ENCODE measurements at regions not wholly inside any gene's neighbourhood (a gene's known extent, or its start where the extent isn't known, plus 50 kb on each side); places are given as distances from the start of the nearest gene placed in this dataset.
"Not testable (repeated sequence)": the region's sequence is repeated elsewhere in the genome, so short reads cannot be mapped to it uniquely, and the experiment has no call there.

DNA sequence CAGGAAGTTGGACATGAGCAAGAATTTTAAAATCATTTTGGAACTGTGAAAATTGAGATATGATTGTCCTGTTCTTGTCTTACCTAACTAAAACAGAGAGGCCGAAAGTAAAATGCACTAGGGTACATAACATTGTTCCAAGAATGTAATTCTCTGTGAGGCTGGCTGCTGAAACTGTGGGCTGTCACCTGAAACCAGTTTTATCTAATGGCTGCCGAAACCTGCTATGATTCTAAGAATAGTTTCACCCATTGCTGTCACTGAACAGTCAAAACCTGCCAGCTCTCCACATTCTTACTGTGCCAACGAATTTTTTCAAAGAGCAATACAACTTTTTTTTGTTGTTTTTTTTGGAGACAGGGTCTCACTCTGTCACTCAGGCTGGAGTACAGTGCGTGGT is 119.3 kb upstream of the ZSWIM2 start:
- no peaks in the 10 kb centered on the region for H3K36me3 Mint-ChIP-seq (ENCODE audit: low read depth, unreplicated experiment)
- Histone ChIP-seq H3K4me1 (ENCODE audit: insufficient read depth, low read length) (no peaks in the 10 kb centered on the region), H3K9ac (ENCODE audit: low read length) (no peak overlapping the region), H3K36me3 (ENCODE audit: insufficient read depth, low read length) (no peaks in the 10 kb centered on the region), H3K27me3 (ENCODE audit: insufficient read depth, low read length) (no peaks in the 10 kb centered on the region), H3K9me3 (ENCODE audit: insufficient read depth, low read depth, low read length) (no peaks in the 10 kb centered on the region), H2AFZ (ENCODE audit: low read depth, low read length) (no peak overlapping the region), H4K20me1 (ENCODE audit: insufficient read depth, low read length) (no peaks in the 10 kb centered on the region), H3K4me3 (ENCODE audit: insufficient read depth, low read depth, low read length) (no peak overlapping the region), H3K79me2 (ENCODE audit: insufficient read depth, low read length) (no peaks in the 10 kb centered on the region), H3K27ac (ENCODE audit: low read depth, low read length) (no peak overlapping the region), H3K4me2 (ENCODE audit: low read length) (no peak overlapping the region)
- H3K9me3 Mint-ChIP-seq (ENCODE audit: unreplicated experiment) = no peaks in the 10 kb centered on the region
- no peak for FAIRE-seq
- no peak for TF ChIP-seq EZH2 (IDR thresholded peaks at IDR 0.05; ENCODE audit: insufficient read depth, low read length)
- TF ChIP-seq, protein P1, sequence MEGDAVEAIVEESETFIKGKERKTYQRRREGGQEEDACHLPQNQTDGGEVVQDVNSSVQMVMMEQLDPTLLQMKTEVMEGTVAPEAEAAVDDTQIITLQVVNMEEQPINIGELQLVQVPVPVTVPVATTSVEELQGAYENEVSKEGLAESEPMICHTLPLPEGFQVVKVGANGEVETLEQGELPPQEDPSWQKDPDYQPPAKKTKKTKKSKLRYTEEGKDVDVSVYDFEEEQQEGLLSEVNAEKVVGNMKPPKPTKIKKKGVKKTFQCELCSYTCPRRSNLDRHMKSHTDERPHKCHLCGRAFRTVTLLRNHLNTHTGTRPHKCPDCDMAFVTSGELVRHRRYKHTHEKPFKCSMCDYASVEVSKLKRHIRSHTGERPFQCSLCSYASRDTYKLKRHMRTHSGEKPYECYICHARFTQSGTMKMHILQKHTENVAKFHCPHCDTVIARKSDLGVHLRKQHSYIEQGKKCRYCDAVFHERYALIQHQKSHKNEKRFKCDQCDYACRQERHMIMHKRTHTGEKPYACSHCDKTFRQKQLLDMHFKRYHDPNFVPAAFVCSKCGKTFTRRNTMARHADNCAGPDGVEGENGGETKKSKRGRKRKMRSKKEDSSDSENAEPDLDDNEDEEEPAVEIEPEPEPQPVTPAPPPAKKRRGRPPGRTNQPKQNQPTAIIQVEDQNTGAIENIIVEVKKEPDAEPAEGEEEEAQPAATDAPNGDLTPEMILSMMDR (IDR thresholded peaks at IDR 0.05; ENCODE audit: insufficient read depth, low read depth, low read length) = no peak
- no peak for DNase-seq (ENCODE audit: low read depth)
- H3K4me3 Mint-ChIP-seq (ENCODE audit: unreplicated experiment) = no peak overlapping the region
- H3K4me1 Mint-ChIP-seq (ENCODE audit: low read depth, unreplicated experiment) = no peaks in the 10 kb centered on the region
- no peak overlapping the region for H3K27ac Mint-ChIP-seq (ENCODE audit: unreplicated experiment)
- no peaks in the 10 kb centered on the region for H3K27me3 Mint-ChIP-seq (ENCODE audit: low read depth, unreplicated experiment)

DNA sequence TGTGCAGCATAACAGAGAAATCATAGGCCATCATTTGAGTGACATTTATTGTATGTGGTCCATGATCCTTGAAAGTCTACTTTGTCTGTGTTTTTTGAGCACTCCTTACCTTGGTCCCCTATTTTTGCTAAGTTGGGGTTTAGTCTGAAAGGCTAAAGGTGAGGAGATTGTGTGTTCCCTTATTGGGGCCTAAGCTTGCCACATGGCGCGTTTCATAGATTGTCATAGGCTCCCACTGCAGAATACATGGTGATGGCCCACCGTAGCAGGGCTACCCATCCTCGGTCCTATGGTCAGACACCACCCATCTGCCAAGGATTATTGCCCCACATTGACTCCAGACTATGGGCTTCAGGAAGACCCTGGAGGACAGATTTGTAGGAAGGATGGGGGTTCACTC is 117.0 kb upstream of the ZSWIM2 start:
- no peak overlapping the region for H3K4me2 ChIP-seq (ENCODE audit: low read length)
- FAIRE-seq (no peak), DNase-seq (ENCODE audit: low read depth) (no peak)
- Mint-ChIP-seq H3K4me1 (ENCODE audit: low read depth, unreplicated experiment) (no peaks in the 10 kb centered on the region), H3K4me3 (ENCODE audit: unreplicated experiment) (no peak overlapping the region), H3K9me3 (ENCODE audit: unreplicated experiment) (no peaks in the 10 kb centered on the region), H3K27me3 (ENCODE audit: low read depth, unreplicated experiment) (no peaks in the 10 kb centered on the region), H3K36me3 (ENCODE audit: low read depth, unreplicated experiment) (no peaks in the 10 kb centered on the region), H3K27ac (ENCODE audit: unreplicated experiment) (no peak overlapping the region)
- TF ChIP-seq EZH2 (IDR thresholded peaks at IDR 0.05; ENCODE audit: insufficient read depth, low read length) = no peak
- TF ChIP-seq, protein P1 (IDR thresholded peaks at IDR 0.05; ENCODE audit: insufficient read depth, low read depth, low read length) = no peak
- H3K36me3 ChIP-seq (ENCODE audit: insufficient read depth, low read length) = no peaks in the 10 kb centered on the region
- no peak overlapping the region for H3K27ac ChIP-seq (ENCODE audit: low read depth, low read length)
- no peak overlapping the region for H3K9ac ChIP-seq (ENCODE audit: low read length)
- no peaks in the 10 kb centered on the region for H3K79me2 ChIP-seq (ENCODE audit: insufficient read depth, low read length)
- no peaks in the 10 kb centered on the region for H3K4me1 ChIP-seq (ENCODE audit: insufficient read depth, low read length)
- no peaks in the 10 kb centered on the region for H3K27me3 ChIP-seq (ENCODE audit: insufficient read depth, low read length)
- no peaks in the 10 kb centered on the region for H4K20me1 ChIP-seq (ENCODE audit: insufficient read depth, low read length)
- H2AFZ ChIP-seq (ENCODE audit: low read depth, low read length) = no peak overlapping the region
- H3K4me3 ChIP-seq (ENCODE audit: insufficient read depth, low read depth, low read length) = no peak overlapping the region
- no peaks in the 10 kb centered on the region for H3K9me3 ChIP-seq (ENCODE audit: insufficient read depth, low read depth, low read length)

DNA sequence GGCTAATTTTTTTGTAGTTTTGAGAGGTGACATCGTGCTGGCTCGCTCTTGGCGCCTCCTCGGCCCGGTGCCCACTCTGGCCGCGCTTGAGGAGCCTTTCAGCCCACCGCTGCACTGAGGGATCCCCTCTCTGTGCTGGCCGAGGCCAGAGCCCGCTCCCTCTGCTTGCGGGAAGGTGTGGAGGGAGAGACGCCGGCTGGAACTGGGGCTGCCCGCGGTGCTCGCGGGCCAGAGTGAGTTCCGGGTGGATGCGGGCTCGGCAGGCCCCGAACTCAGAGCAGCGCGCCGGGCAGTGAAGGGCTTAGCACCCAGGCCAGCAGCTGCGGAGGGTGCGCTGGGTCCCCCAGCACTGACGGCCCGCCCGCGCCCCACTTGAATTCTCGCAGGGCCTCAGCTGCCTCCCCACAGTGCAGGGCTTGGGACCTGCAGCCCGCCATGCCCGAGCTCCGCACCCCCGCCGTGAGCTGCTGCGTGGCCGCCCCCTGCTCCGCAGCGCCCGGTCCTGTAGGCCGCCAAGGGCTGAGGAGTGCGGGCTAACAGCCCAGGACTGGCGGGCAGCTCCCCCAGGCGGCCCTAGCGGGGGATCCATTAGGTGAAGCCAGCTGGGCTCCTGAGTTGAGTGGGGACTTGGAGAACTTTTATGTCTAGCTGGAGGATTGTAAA is 113.2 kb upstream of the ZSWIM2 start:
- H3K4me2 ChIP-seq (ENCODE audit: low read length) = no peak overlapping the region
- Mint-ChIP-seq H3K27ac (ENCODE audit: unreplicated experiment) (no peak overlapping the region), H3K4me1 (ENCODE audit: low read depth, unreplicated experiment) (peaks cover 3% of the 10 kb centered on the region), H3K9me3 (ENCODE audit: unreplicated experiment) (no peaks in the 10 kb centered on the region), H3K27me3 (ENCODE audit: low read depth, unreplicated experiment) (no peaks in the 10 kb centered on the region), H3K4me3 (ENCODE audit: unreplicated experiment) (no peak overlapping the region), H3K36me3 (ENCODE audit: low read depth, unreplicated experiment) (no peaks in the 10 kb centered on the region)
- FAIRE-seq (no peak), DNase-seq (ENCODE audit: low read depth) (no peak)
- no peaks in the 10 kb centered on the region for H3K79me2 ChIP-seq (ENCODE audit: insufficient read depth, low read length)
- H3K36me3 ChIP-seq (ENCODE audit: insufficient read depth, low read length) = no peaks in the 10 kb centered on the region
- TF ChIP-seq, protein P1 (IDR thresholded peaks at IDR 0.05; ENCODE audit: insufficient read depth, low read depth, low read length) = no peak
- no peaks in the 10 kb centered on the region for H3K9me3 ChIP-seq (ENCODE audit: insufficient read depth, low read depth, low read length)
- H3K27me3 ChIP-seq (ENCODE audit: insufficient read depth, low read length) = no peaks in the 10 kb centered on the region
- H3K4me3 ChIP-seq (ENCODE audit: insufficient read depth, low read depth, low read length) = no peak overlapping the region
- H2AFZ ChIP-seq (ENCODE audit: low read depth, low read length) = no peak overlapping the region
- H3K9ac ChIP-seq (ENCODE audit: low read length) = no peak overlapping the region
- peaks cover 2% of the 10 kb centered on the region for H3K4me1 ChIP-seq (ENCODE audit: insufficient read depth, low read length)
- no peaks in the 10 kb centered on the region for H4K20me1 ChIP-seq (ENCODE audit: insufficient read depth, low read length)
- H3K27ac ChIP-seq (ENCODE audit: low read depth, low read length) = no peak overlapping the region

DNA sequence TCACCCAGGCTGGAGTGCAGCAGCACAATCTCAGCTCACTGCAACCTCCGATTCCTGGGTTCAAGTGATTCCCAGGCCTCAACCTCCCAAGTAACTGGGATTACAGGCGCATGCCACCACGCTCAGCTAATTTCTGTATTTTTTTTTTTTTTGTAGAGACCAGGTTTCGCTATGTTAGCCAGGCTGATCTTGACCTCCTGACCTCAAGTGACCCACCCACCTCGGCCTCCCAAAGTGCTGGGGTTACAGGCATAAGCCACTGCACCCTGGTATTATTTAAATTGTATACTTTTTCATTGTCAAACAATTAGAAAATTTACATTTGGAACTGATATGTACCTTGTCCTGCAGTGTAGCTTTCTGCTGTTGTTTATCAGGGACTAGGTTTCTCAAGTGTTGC is 111.3 kb upstream of the ZSWIM2 start:
- DNase-seq (ENCODE audit: low read depth); H3K27ac ChIP-seq (ENCODE audit: low read depth, low read length); H3K36me3 Mint-ChIP-seq (ENCODE audit: low read depth, unreplicated experiment); H3K4me2 ChIP-seq (ENCODE audit: low read length); H3K4me3 ChIP-seq (ENCODE audit: insufficient read depth, low read depth, low read length); H3K27me3 ChIP-seq (ENCODE audit: insufficient read depth, low read length); H3K79me2 ChIP-seq (ENCODE audit: insufficient read depth, low read length); H3K9me3 ChIP-seq (ENCODE audit: insufficient read depth, low read depth, low read length); H4K20me1 ChIP-seq (ENCODE audit: insufficient read depth, low read length); H3K27ac Mint-ChIP-seq (ENCODE audit: unreplicated experiment); H3K4me3 Mint-ChIP-seq (ENCODE audit: unreplicated experiment); H3K9me3 Mint-ChIP-seq (ENCODE audit: unreplicated experiment); H3K4me1 ChIP-seq (ENCODE audit: insufficient read depth, low read length); H2AFZ ChIP-seq (ENCODE audit: low read depth, low read length); H3K9ac ChIP-seq (ENCODE audit: low read length); H3K4me1 Mint-ChIP-seq (ENCODE audit: low read depth, unreplicated experiment); H3K36me3 ChIP-seq (ENCODE audit: insufficient read depth, low read length); FAIRE-seq; H3K27me3 Mint-ChIP-seq (ENCODE audit: low read depth, unreplicated experiment): not testable (repeated sequence)
